ENCODE measurements at regions not wholly inside any gene's neighbourhood (a gene's known extent, or its start where the extent isn't known, plus 50 kb on each side); places are given as distances from the start of the nearest gene placed in this dataset.

DNA sequence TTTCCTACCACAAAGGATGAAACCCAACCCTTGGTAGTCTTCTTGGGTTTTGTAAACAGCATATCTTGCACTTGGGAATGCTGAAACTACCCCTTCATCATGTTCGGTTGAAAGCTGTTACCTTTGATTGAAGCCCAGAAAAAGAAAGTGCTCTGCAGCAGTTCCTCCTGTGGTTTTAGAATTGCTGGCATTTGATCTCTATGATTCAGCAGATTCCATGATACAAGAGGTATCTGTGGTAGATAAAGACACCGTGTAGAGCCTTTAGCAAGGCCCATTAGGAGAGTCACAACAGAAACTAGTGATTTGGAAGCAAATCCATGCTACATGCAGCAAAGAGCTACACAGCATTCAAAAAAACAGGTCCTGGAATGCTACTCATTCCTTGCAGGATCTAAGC lies 557.0 kb downstream of the TLE1 start:
- TF ChIP-seq, protein P1, sequence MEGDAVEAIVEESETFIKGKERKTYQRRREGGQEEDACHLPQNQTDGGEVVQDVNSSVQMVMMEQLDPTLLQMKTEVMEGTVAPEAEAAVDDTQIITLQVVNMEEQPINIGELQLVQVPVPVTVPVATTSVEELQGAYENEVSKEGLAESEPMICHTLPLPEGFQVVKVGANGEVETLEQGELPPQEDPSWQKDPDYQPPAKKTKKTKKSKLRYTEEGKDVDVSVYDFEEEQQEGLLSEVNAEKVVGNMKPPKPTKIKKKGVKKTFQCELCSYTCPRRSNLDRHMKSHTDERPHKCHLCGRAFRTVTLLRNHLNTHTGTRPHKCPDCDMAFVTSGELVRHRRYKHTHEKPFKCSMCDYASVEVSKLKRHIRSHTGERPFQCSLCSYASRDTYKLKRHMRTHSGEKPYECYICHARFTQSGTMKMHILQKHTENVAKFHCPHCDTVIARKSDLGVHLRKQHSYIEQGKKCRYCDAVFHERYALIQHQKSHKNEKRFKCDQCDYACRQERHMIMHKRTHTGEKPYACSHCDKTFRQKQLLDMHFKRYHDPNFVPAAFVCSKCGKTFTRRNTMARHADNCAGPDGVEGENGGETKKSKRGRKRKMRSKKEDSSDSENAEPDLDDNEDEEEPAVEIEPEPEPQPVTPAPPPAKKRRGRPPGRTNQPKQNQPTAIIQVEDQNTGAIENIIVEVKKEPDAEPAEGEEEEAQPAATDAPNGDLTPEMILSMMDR (IDR thresholded peaks at IDR 0.05 in 2 of 3, conservative IDR thresholded peaks at IDR 0.05 in 1 of 3; ENCODE audit: control insufficient read depth in 2 of 3, extremely low read depth in 1 of 3, insufficient read depth in 1 of 3, low read depth in 3 of 3, low read length in 3 of 3): no peak
- no peak for TF ChIP-seq FOXK2 (IDR thresholded peaks at IDR 0.05)
- TF ChIP-seq, protein P2, sequence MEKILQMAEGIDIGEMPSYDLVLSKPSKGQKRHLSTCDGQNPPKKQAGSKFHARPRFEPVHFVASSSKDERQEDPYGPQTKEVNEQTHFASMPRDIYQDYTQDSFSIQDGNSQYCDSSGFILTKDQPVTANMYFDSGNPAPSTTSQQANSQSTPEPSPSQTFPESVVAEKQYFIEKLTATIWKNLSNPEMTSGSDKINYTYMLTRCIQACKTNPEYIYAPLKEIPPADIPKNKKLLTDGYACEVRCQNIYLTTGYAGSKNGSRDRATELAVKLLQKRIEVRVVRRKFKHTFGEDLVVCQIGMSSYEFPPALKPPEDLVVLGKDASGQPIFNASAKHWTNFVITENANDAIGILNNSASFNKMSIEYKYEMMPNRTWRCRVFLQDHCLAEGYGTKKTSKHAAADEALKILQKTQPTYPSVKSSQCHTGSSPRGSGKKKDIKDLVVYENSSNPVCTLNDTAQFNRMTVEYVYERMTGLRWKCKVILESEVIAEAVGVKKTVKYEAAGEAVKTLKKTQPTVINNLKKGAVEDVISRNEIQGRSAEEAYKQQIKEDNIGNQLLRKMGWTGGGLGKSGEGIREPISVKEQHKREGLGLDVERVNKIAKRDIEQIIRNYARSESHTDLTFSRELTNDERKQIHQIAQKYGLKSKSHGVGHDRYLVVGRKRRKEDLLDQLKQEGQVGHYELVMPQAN (conservative IDR thresholded peaks at IDR 0.05): no peak
- no peak for TF ChIP-seq RCOR1 (conservative IDR thresholded peaks at IDR 0.05; ENCODE audit: low read depth, low read length)
- TF ChIP-seq KAT2A (conservative IDR thresholded peaks at IDR 0.05; ENCODE audit: control insufficient read depth, low read depth, low read length): no peak
- no peak for TF ChIP-seq POLR2A (IDR thresholded peaks at IDR 0.05; ENCODE audit: low read depth, low read length)
- no peak for TF ChIP-seq CREB1 (IDR thresholded peaks at IDR 0.05; ENCODE audit: low read depth)
- TF ChIP-seq, protein P3, sequence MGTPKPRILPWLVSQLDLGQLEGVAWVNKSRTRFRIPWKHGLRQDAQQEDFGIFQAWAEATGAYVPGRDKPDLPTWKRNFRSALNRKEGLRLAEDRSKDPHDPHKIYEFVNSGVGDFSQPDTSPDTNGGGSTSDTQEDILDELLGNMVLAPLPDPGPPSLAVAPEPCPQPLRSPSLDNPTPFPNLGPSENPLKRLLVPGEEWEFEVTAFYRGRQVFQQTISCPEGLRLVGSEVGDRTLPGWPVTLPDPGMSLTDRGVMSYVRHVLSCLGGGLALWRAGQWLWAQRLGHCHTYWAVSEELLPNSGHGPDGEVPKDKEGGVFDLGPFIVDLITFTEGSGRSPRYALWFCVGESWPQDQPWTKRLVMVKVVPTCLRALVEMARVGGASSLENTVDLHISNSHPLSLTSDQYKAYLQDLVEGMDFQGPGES (IDR thresholded peaks at IDR 0.05): no peak
- no peak for TF ChIP-seq SMC3 (IDR thresholded peaks at IDR 0.05; ENCODE audit: borderline replicate concordance, low read length)
- no peak for TF ChIP-seq GABPA (IDR thresholded peaks at IDR 0.05; ENCODE audit: low read depth)
- no peak for TF ChIP-seq CEBPB (IDR thresholded peaks at IDR 0.05; ENCODE audit: borderline replicate concordance in 1 of 2, low read depth in 2 of 2, low read length in 2 of 2)
- no peak for TF ChIP-seq ATF3 (IDR thresholded peaks at IDR 0.05; ENCODE audit: borderline replicate concordance, extremely low read depth, low read depth, low read length)
- no peak for TF ChIP-seq PBX3 (IDR thresholded peaks at IDR 0.05; ENCODE audit: insufficient replicate concordance, low read depth, low read length)

Data from GM12878 (cell line).